WI38 (cell line): ENCODE measurements at regions not wholly inside any gene's neighbourhood (a gene's known extent, or its start where the extent isn't known, plus 50 kb on each side); places are given as distances from the start of the nearest gene placed in this dataset.

Experiments
- H3K4me3 ChIP-seq: 2 replicates; pipeline ENCODE4 v1.5.1; 2011; ENCODE audit warnings: low read depth, mild to moderate bottlenecking, control low read depth, low read length
- CTCF ChIP-seq: IDR thresholded peaks from 2 replicates; pipeline ENCODE4 v1.5.1; 2012; ENCODE audit warnings: low read depth, mild to moderate bottlenecking, control low read depth, low read length

GRCh38 chr5:77948476-77948875 is 172.3 kb upstream of the TBCA start:
- no peak overlapping the region for H3K4me3 ChIP-seq
- TF ChIP-seq CTCF = no peak

- TF ChIP-seq CTCF = no peak
- no peak overlapping the region for H3K4me3 ChIP-seq
Observed at GRCh38 chr5:77947041-77947428, 170.9 kb upstream of the TBCA start.

GRCh38 chr5:77946381-77947040 is 170.4 kb upstream of the TBCA start:
- H3K4me3 ChIP-seq = no peak overlapping the region
- no peak for TF ChIP-seq CTCF

- H3K4me3 ChIP-seq = no peak overlapping the region
- no peak for TF ChIP-seq CTCF
Observed at GRCh38 chr5:77945874-77946273, 169.7 kb upstream of the TBCA start.

- H3K4me3 ChIP-seq = no peak overlapping the region
- no peak for TF ChIP-seq CTCF
Observed at GRCh38 chr5:77944757-77945340, 168.7 kb upstream of the TBCA start.

GRCh38 chr5:77943851-77944250 is 167.7 kb upstream of the TBCA start:
- TF ChIP-seq CTCF = no peak
- no peak overlapping the region for H3K4me3 ChIP-seq

- no peak for TF ChIP-seq CTCF
- no peak overlapping the region for H3K4me3 ChIP-seq
Observed at GRCh38 chr5:77942578-77943239, 166.6 kb upstream of the TBCA start.
